Hepatocyte (in vitro differentiated cells): ENCODE measurements at regions not wholly inside any gene's neighbourhood (a gene's known extent, or its start where the extent isn't known, plus 50 kb on each side); places are given as distances from the start of the nearest gene placed in this dataset.

ENCODE experiments used
- DNase-seq: peaks from one replicate; pipeline ENCODE4 v3.0.0-alpha.2; 2016; ENCODE audit warnings: low spot score
- H2AFZ ChIP-seq: fragments of 200-600 bp; sonication (generic); 2 replicates; pipeline ENCODE4 v1.6.0; 2016; ENCODE audit warnings: antibody characterized with exemption, mild to moderate bottlenecking
- H3K27ac ChIP-seq: fragments of 200-600 bp; sonication (generic); 2 replicates; pipeline ENCODE4 v1.5.1; 2016; ENCODE audit warnings: mild to moderate bottlenecking
- H3K27me3 ChIP-seq: fragments of 200-600 bp; sonication (generic); 2 replicates; pipeline ENCODE4 v1.6.1; 2016
- H3K36me3 ChIP-seq: fragments of 200-600 bp; sonication (generic); replicated peaks from 2 replicates; pipeline ENCODE4 v1.5.1; 2016; ENCODE audit warnings: low read depth; ENCODE audit not compliant: insufficient read depth
- H3K4me1 ChIP-seq: fragments of 200-600 bp; sonication (generic); 2 replicates; pipeline ENCODE4 v1.5.1; 2016; ENCODE audit warnings: mild to moderate bottlenecking, moderate library complexity; ENCODE audit not compliant: insufficient read depth
- H3K4me2 ChIP-seq: fragments of 200-600 bp; sonication (generic); 2 replicates; pipeline ENCODE4 v1.6.0; 2016
- H3K4me3 ChIP-seq: fragments of 200-600 bp; sonication (generic); 2 replicates; pipeline ENCODE4 v1.5.1; 2016; ENCODE audit warnings: mild to moderate bottlenecking
- H3K79me2 ChIP-seq: fragments of 200-600 bp; sonication (generic); 2 replicates; pipeline ENCODE4 v1.6.0; 2017; ENCODE audit warnings: mild to moderate bottlenecking
- H3K9me2 ChIP-seq: fragments of 200-600 bp; sonication (generic); replicated peaks from 2 replicates; pipeline ENCODE4 v1.6.0; 2017; ENCODE audit warnings: mild to moderate bottlenecking; ENCODE audit not compliant: insufficient read depth
- H3K9me3 ChIP-seq: fragments of 200-600 bp; sonication (generic); 2 replicates; pipeline ENCODE4 v1.5.1; 2016; ENCODE audit warnings: low read depth, mild to moderate bottlenecking
- H4K20me1 ChIP-seq: fragments of 200-600 bp; sonication (generic); 2 replicates; pipeline ENCODE4 v1.6.0; 2016; ENCODE audit warnings: mild to moderate bottlenecking; ENCODE audit not compliant: insufficient read depth, poor library complexity, severe bottlenecking
- CTCF ChIP-seq: fragments of 200-600 bp; sonication (generic); IDR thresholded peaks from 2 replicates; pipeline ENCODE4 v1.5.1; 2016; ENCODE audit warnings: antibody characterized with exemption, mild to moderate bottlenecking; ENCODE audit not compliant: poor library complexity
- EZH2 ChIP-seq: fragments of 200-600 bp; sonication (generic); IDR thresholded peaks from 2 replicates; pipeline ENCODE4 v1.6.1; 2016; ENCODE audit warnings: antibody characterized with exemption, mild to moderate bottlenecking, borderline replicate concordance
- EZH2phosphoT487 ChIP-seq: fragments of 200-600 bp; sonication (generic); IDR thresholded peaks from one replicate; pipeline ENCODE4 v1.6.1; 2018; ENCODE audit warnings: antibody characterized with exemption, mild to moderate bottlenecking, low read depth, moderate library complexity; ENCODE audit not compliant: unreplicated experiment, severe bottlenecking
- WGBS: methylation state at CpG from one replicate; pipeline ENCODE4 v1.1.6; 2016; ENCODE audit warnings: low lambda C conversion rate; ENCODE audit errors: missing lambda C conversion rate; 5-methylcytosine and 5-hydroxymethylcytosine counted together

DNA sequence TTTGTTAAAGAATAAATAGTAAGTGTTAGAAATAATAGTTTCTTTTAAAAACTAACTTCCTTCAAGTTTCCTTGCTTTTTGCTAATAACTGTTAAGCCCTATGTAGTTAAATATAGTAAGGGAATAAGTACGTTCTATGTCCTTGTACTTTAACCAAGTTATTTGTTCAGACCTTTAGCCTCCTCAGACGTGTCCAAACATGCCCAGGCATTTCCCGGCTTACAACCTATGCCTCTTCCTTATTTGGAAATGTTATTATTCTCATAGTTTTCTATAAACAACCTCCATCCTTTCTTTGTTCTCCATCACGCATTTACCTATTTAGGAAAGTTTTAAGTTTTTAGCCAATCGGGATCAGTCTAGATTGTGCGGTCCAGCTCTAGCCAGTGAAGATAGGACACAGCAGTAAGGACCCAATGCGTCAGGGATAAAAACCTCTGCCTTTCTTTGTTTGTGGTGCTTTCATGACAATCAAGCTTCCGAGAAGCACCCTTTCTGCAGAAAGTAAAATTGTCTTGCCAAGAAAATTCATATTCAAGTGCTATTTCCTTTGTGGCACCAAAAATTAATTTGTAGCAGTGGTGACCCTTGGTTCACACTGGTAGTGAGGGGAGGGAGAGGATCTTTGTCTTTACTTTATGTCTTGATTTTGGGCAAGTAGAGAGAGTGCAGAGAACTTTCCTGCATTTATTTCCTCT, 851.3 kb upstream of the POM121L12 start:
- WGBS = 68% methylated on average over 8 of the region's 8 CpGs
- H3K36me3 ChIP-seq = no peaks in the 10 kb centered on the region
- no peak for DNase-seq
- no peak for TF ChIP-seq CTCF
- TF ChIP-seq EZH2phosphoT487 = no peak
- no peak for TF ChIP-seq EZH2
- H4K20me1 ChIP-seq = no peaks in the 10 kb centered on the region
- H3K4me1 ChIP-seq = no peaks in the 10 kb centered on the region
- H3K9me2 ChIP-seq = no peaks in the 10 kb centered on the region
- H3K4me2 ChIP-seq = no peak overlapping the region
- no peak overlapping the region for H3K27ac ChIP-seq
- no peaks in the 10 kb centered on the region for H3K9me3 ChIP-seq
- H3K79me2 ChIP-seq = no peaks in the 10 kb centered on the region
- H2AFZ ChIP-seq = no peak overlapping the region
- H3K4me3 ChIP-seq = no peak overlapping the region
- H3K27me3 ChIP-seq = no peaks in the 10 kb centered on the region

GRCh38 chr7:52179934-52180333, 855.5 kb upstream of the POM121L12 start:
- no peak for DNase-seq
- H3K4me2 ChIP-seq = no peak overlapping the region

DNA sequence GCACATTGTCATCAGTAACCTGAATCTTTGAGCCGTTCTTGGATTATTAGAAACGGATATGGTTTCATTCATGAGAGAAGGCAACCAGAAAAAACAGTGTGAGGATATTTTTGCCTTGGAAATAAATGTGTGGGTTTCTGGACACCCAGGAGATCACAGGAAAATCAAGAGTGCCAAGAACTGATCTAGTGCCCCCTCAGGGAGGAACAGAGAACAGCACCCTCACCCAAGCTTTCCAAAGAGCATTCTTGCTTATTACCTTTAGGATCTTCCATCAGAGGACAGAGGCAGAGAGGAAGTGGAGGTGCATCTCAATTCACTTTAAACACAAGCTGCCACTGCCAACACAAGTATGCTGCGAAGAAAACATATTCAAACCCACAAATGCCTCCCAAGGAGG, 851.5 kb upstream of the COBL start:
- Histone ChIP-seq H3K27me3 (no peaks in the 10 kb centered on the region), H3K27ac (no peak overlapping the region), H3K79me2 (no peaks in the 10 kb centered on the region), H3K4me2 (no peak overlapping the region), H3K4me3 (no peak overlapping the region), H3K9me3 (no peaks in the 10 kb centered on the region), H3K4me1 (no peaks in the 10 kb centered on the region), H3K36me3 (no peaks in the 10 kb centered on the region), H2AFZ (no peak overlapping the region), H4K20me1 (no peaks in the 10 kb centered on the region), H3K9me2 (no peaks in the 10 kb centered on the region)
- 78% methylated on average over 3 of the region's 3 CpGs for WGBS
- DNase-seq = peak; percentile 19
- no peak for TF ChIP-seq EZH2phosphoT487
- TF ChIP-seq CTCF = peak; percentile 38

More at GRCh38 chr7:52179934-52180333, 855.5 kb upstream of the POM121L12 start:
- no peaks in the 10 kb centered on the region for H3K4me1 ChIP-seq
- H3K9me3 ChIP-seq = no peaks in the 10 kb centered on the region
- H3K27ac ChIP-seq = no peak overlapping the region
- no peaks in the 10 kb centered on the region for H3K27me3 ChIP-seq
- H3K79me2 ChIP-seq = no peaks in the 10 kb centered on the region
- no peak for TF ChIP-seq EZH2
- TF ChIP-seq CTCF = no peak
- no peak for TF ChIP-seq EZH2phosphoT487
- no peaks in the 10 kb centered on the region for H4K20me1 ChIP-seq
- H3K36me3 ChIP-seq = no peaks in the 10 kb centered on the region
- H3K9me2 ChIP-seq = no peaks in the 10 kb centered on the region
- WGBS = 98% methylated on average over 8 of the region's 8 CpGs
- H2AFZ ChIP-seq = no peak overlapping the region
- no peak overlapping the region for H3K4me3 ChIP-seq
